ENCODE measurements at regions not wholly inside any gene's neighbourhood (a gene's known extent, or its start where the extent isn't known, plus 50 kb on each side); places are given as distances from the start of the nearest gene placed in this dataset.

DNA sequence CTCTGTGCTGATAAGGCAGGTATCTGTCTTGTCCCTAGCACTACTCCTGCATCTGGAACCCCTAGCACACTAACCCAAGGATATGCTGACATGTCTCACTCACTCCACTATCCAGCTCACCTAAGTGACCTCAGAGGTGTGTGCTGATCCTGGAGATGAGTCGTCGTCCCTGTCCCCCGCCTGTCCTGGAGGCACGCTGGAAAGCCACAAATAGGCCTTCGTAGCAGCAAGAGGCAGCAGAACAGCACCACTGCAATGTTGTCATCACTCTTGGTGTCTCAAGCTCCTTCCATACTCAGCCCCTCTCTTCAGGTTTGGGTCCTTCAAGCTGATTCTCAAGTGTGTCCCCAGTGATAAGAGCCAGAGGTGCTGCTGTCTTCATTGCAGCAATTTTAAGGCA is 73.0 kb upstream of the ITGA6 start:
- Histone ChIP-seq H3K14ac (ENCODE audit: insufficient read length) (no peak overlapping the region), H3K27ac (ENCODE audit: low read depth, low read length) (no peak overlapping the region), H3K4me1 (replicated peaks in 1 of 4; ENCODE audit: control insufficient read depth in 3 of 4, insufficient read depth in 4 of 4, low read length in 3 of 4) (no peaks in the 10 kb centered on the region), H2AK5ac (ENCODE audit: low read depth, low read length) (no peak overlapping the region), H2AFZ (ENCODE audit: low read length) (peak overlapping the region; percentile 23), H4K20me1 (replicated peaks in 1 of 2; ENCODE audit: control insufficient read depth in 1 of 2, insufficient read depth in 2 of 2, low read length in 2 of 2) (no peaks in the 10 kb centered on the region), H3K9me3 (ENCODE audit: insufficient read depth in 2 of 2, low read depth in 1 of 2, low read length in 1 of 2) (no peaks in the 10 kb centered on the region), H4K91ac (replicated peaks; ENCODE audit: insufficient read length, low read length) (no peak overlapping the region), H3K56ac (replicated peaks; ENCODE audit: insufficient read length, low read depth, low read length) (no peak overlapping the region), H3K4me2 (ENCODE audit: insufficient read depth in 1 of 2, low read depth in 2 of 2, low read length in 2 of 2) (no peak overlapping the region), H3K18ac (ENCODE audit: extremely low read depth, low read length) (no peak overlapping the region), H3K23me2 (ENCODE audit: low read depth, low read length) (no peaks in the 10 kb centered on the region), H2BK20ac (ENCODE audit: low read length) (no peak overlapping the region), H2BK12ac (ENCODE audit: low read depth, low read length) (no peak overlapping the region), H3K4ac (replicated peaks; ENCODE audit: insufficient read length, low read depth, low read length) (no peak overlapping the region), H3K23ac (ENCODE audit: insufficient read length) (no peak overlapping the region), H3K27me3 (replicated peaks in 1 of 4; ENCODE audit: control insufficient read depth in 3 of 4, extremely low read depth in 1 of 4, insufficient read depth in 3 of 4, low read length in 3 of 4) (no peaks in the 10 kb centered on the region), H3K79me1 (ENCODE audit: low read depth, low read length) (no peaks in the 10 kb centered on the region), H4K5ac (ENCODE audit: insufficient read length, low read depth, low read length) (no peak overlapping the region), H2BK5ac (ENCODE audit: low read depth, low read length) (no peak overlapping the region), H3K36me3 (ENCODE audit: control insufficient read depth in 2 of 4, insufficient read depth in 4 of 4, low read length in 3 of 4) (no peaks in the 10 kb centered on the region), H3K9ac (replicated peaks in 1 of 4; ENCODE audit: extremely low read depth in 1 of 4, low read depth in 3 of 4, low read length in 3 of 4) (no peak overlapping the region), H2BK15ac (ENCODE audit: low read length) (no peak overlapping the region), H3K79me2 (ENCODE audit: control insufficient read depth in 1 of 2, insufficient read depth in 2 of 2, low read length in 2 of 2) (no peaks in the 10 kb centered on the region), H2BK120ac (replicated peaks; ENCODE audit: low read depth, low read length) (no peak overlapping the region), H3K4me3 (ENCODE audit: extremely low read depth in 1 of 4, insufficient read depth in 2 of 4, low read depth in 3 of 4, low read length in 4 of 4) (no peak overlapping the region), H4K8ac (ENCODE audit: extremely low read depth, insufficient read depth, low read length) (no peak overlapping the region)
- FAIRE-seq, result no peak
- 92% methylated on average over 5 of the region's 5 CpGs; no CpG with 5 or more reads in 1 of the 2 experiments for WGBS, 2 experiments (ENCODE audit: extremely low coverage in 1 of 2, insufficient coverage in 1 of 2, insufficient read length in 1 of 2, insufficient replicate concordance in 2 of 2, low coverage in 1 of 2, low lambda C conversion rate in 2 of 2, missing lambda C conversion rate in 1 of 2)
- ChIA-PET POLR2A (ENCODE audit: partially characterized antibody) (no interaction called here), CTCF (ENCODE audit: partially characterized antibody) (no interaction called here)
- DNase-seq (ENCODE audit: low read depth in 1 of 2, low spot score in 2 of 2), result no peak
- no peak for TF ChIP-seq CTBP2 (IDR thresholded peaks at IDR 0.05; ENCODE audit: borderline replicate concordance, insufficient read depth, insufficient read length, low read length)
- TF ChIP-seq BRCA1 (IDR thresholded peaks at IDR 0.05; ENCODE audit: low read depth, low read length), result no peak
- TF ChIP-seq SUZ12 (IDR thresholded peaks at IDR 0.05; ENCODE audit: low read length), result no peak
- no peak for TF ChIP-seq SIN3A (conservative IDR thresholded peaks at IDR 0.05 in 1 of 2, IDR thresholded peaks at IDR 0.05 in 1 of 2; ENCODE audit: low read depth in 1 of 2, low read length in 2 of 2)
- TF ChIP-seq JUND (IDR thresholded peaks at IDR 0.05; ENCODE audit: low read length), result no peak
- TF ChIP-seq POLR2AphosphoS5 (IDR thresholded peaks at IDR 0.05; ENCODE audit: low read depth, low read length), result no peak
